Kidney (tissue), 13 donors: ENCODE measurements at regions not wholly inside any gene's neighbourhood (a gene's known extent, or its start where the extent isn't known, plus 50 kb on each side); places are given as distances from the start of the nearest gene placed in this dataset.

Source experiments
- DNase-seq, 5 donors: peaks; one replicate each; pipeline ENCODE4 v3.0.0-alpha.2; 2013 to 2020
- FAIRE-seq: peaks from 2 replicates; lab custom pipeline; 2012; peaks lifted over from hg19 to GRCh38; lab: Jason Lieb, UNC
- H3K27ac ChIP-seq, 2 donors: one replicate each; pipeline ENCODE4 v1.7.0; 2013; ENCODE audit warnings: low read depth in 2 of 2, low read length in 2 of 2, inconsistent platforms in 1 of 2
- H3K27me3 ChIP-seq: one replicate; pipeline ENCODE4 v1.7.1; 2013; ENCODE audit warnings: low read length, inconsistent platforms; ENCODE audit not compliant: control insufficient read depth, insufficient read depth
- H3K36me3 ChIP-seq, 3 donors: one replicate each; pipeline versions ENCODE4 v1.7.0 to v1.7.1; 2013; ENCODE audit warnings: low read length in 3 of 3, control low read depth in 1 of 3, inconsistent platforms in 1 of 3; ENCODE audit not compliant: insufficient read depth in 3 of 3, control insufficient read depth in 2 of 3
- H3K4me1 ChIP-seq, 3 donors: one replicate each; pipeline versions ENCODE4 v1.7.0 to v1.7.1; 2013; ENCODE audit warnings: low read length in 3 of 3, inconsistent platforms in 1 of 3, low read depth in 1 of 3; ENCODE audit not compliant: control insufficient read depth in 2 of 3, insufficient read depth in 2 of 3
- H3K4me3 ChIP-seq, 3 donors: one replicate each; pipeline versions ENCODE4 v1.7.0 to v1.8.1; 2013; ENCODE audit warnings: low read length in 3 of 3, control low read depth in 1 of 3, inconsistent platforms in 1 of 3
- H3K9ac ChIP-seq, 3 donors: one replicate each; pipeline versions ENCODE4 v1.7.0 to v1.7.1; 2013; ENCODE audit warnings: low read length in 3 of 3, control low read depth in 1 of 3, inconsistent platforms in 1 of 3
- H3K9me3 ChIP-seq, 3 donors: one replicate each; pipeline versions ENCODE4 v1.7.0 to v1.7.1; 2013; ENCODE audit warnings: low read length in 3 of 3, control low read depth in 1 of 3, inconsistent platforms in 1 of 3; ENCODE audit not compliant: control insufficient read depth in 2 of 3, insufficient read depth in 1 of 3
- CTCF ChIP-seq: IDR thresholded peaks from 3 replicates; pipeline ENCODE4 v1.5.1; 2012; ENCODE audit warnings: mild to moderate bottlenecking, moderate library complexity, borderline replicate concordance; ENCODE audit not compliant: insufficient read depth; ENCODE audit errors: extremely low read depth
- intact Hi-C: fragments of 100-400 bp; cut with DNase I; formaldehyde crosslinking; loops from one replicate; pipeline ENCODE4 v1.11.1; 2022
- donor health status: control.
- donor health status: control.
- donor health status: control.
- donor health status: control.
- donor health status: control.
- donor health status: DM: yes; HTN: yes; CAD: no.
- donor health status: Normal renal cell carcinoma (clear cell type).

- Histone ChIP-seq H3K4me3 (no peak overlapping the region), H3K27me3 (no peaks in the 10 kb centered on the region), H3K9me3 (no peaks in the 10 kb centered on the region), H3K9ac (no peak overlapping the region), H3K36me3 (no peaks in the 10 kb centered on the region), H3K27ac (no peak overlapping the region), H3K4me1 (no peaks in the 10 kb centered on the region)
- intact Hi-C loops: no loop called here
- FAIRE-seq (no peak), DNase-seq (no peak)
- no peak for TF ChIP-seq CTCF
These were observed 226.6 kb upstream of the ZRANB2 start for GRCh38 chr1:71307451-71307850.

- H3K9me3 ChIP-seq: no peaks in the 10 kb centered on the region
- H3K4me3 ChIP-seq: no peak overlapping the region
- TF ChIP-seq CTCF: no peak
- H3K27ac ChIP-seq: no peak overlapping the region
- H3K9ac ChIP-seq: no peak overlapping the region
- H3K27me3 ChIP-seq: no peaks in the 10 kb centered on the region
- intact Hi-C loops: no loop called here
- no peaks in the 10 kb centered on the region for H3K36me3 ChIP-seq
- H3K4me1 ChIP-seq: no peaks in the 10 kb centered on the region
- DNase-seq: no peak
- no peak for FAIRE-seq
These were observed 223.3 kb upstream of the ZRANB2 start for GRCh38 chr1:71304125-71304524.

GRCh38 chr1:71303617-71304041, 222.8 kb upstream of the ZRANB2 start:
- DNase-seq: no peak
- no peak overlapping the region for H3K4me3 ChIP-seq
- H3K36me3 ChIP-seq: no peaks in the 10 kb centered on the region
- H3K9me3 ChIP-seq: no peaks in the 10 kb centered on the region
- H3K9ac ChIP-seq: no peak overlapping the region
- TF ChIP-seq CTCF: no peak
- H3K27me3 ChIP-seq: no peaks in the 10 kb centered on the region
- intact Hi-C loops: no loop called here
- no peaks in the 10 kb centered on the region for H3K4me1 ChIP-seq
- H3K27ac ChIP-seq: no peak overlapping the region
- no peak for FAIRE-seq

- H3K4me3 ChIP-seq: no peak overlapping the region
- intact Hi-C loops: no loop called here
- H3K9ac ChIP-seq: no peak overlapping the region
- H3K36me3 ChIP-seq: no peaks in the 10 kb centered on the region
- no peak overlapping the region for H3K27ac ChIP-seq
- no peaks in the 10 kb centered on the region for H3K27me3 ChIP-seq
- H3K9me3 ChIP-seq: no peaks in the 10 kb centered on the region
- no peak for FAIRE-seq
- TF ChIP-seq CTCF: no peak
- H3K4me1 ChIP-seq: no peaks in the 10 kb centered on the region
- DNase-seq: no peak
These were observed 217.8 kb upstream of the ZRANB2 start for GRCh38 chr1:71298633-71299032.
